HG03354 (cell line): ENCODE measurements at regions not wholly inside any gene's neighbourhood (a gene's known extent, or its start where the extent isn't known, plus 50 kb on each side); places are given as distances from the start of the nearest gene placed in this dataset.

ENCODE experiments used
- ATAC-seq: cut with Tn5 transposase; IDR thresholded peaks from one replicate; pipeline ENCODE4 v1.9.1; 2021; ENCODE audit warnings: mild to moderate bottlenecking; ENCODE audit not compliant: unreplicated experiment, poor library complexity, severe bottlenecking

DNA sequence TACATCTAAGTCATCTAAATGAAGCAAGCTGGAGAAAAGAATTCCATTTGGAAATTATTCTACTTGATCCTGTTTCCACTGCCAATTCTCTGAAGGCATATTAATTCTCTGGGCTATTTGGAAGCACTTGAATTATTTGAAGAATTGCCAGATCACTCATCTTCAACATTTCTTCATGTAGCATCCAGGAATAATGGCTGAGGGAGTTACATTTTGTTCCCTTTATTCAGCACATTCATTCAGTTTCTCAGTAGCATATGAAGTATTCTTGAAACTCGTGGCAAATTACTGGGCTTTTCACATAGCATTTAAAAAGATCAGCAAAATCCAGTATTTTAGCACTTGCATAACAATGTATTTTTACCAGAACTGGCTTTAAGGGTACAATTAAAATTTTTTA lies 127.1 kb upstream of the VIPR2 start:
- ATAC-seq, result no peak

DNA sequence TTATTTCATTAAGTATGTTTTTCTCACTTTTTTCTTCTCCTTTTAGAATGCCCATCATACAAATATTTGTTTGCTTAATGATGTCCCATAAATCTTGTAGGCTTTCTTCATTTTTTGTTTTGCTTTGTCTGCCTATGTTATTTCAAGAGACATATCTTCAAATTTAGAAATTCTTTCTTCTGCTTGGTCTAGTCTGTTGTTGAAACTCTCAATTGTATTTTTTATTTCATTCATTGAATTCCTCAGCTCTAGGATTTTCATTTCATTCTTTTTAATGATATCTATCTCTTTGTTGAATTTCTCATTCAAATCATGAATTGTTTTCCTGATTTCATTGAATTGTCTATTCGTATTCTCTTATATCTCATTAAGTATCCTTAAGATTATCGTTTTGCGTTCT lies 125.1 kb upstream of the VIPR2 start:
- ATAC-seq, result no peak

DNA sequence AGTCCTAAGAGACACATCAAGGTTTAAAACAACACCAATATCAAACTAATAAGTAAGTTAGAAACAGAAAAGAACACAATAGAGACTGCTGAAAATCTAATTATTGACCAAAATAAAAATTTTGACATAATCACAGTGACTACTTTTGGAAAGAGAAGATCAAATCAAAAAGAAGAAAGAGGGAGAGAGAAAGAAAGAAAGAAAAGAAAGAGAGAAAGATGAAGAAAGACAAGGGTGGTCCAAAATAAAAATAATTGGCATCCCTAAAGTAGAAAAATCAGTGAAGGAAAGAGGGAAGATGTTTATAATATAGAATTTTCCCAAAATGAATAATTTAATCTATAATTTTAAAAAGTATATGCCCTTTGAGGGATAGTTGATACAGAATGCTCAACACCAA lies 118.8 kb upstream of the VIPR2 start:
- ATAC-seq, result no peak

DNA sequence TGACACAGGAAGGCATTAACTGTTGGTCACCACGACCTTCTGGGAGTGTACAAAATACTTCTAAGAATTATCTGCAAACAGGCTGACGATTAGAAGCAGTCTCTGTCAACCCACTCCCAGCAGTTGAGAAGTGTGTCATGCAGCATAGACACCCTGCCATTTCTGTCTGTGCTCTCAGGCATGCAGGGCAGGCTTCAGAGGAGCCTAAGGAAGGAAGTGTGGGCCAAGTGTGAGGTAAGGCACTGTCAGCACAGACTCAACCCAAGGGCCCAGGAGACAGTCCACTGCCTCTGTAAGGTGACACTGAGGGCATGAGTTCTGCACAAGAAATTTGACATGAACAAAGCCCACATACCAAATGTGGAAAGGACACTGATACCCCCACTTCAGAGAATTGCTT lies 109.0 kb upstream of the VIPR2 start:
- no peak for ATAC-seq

DNA sequence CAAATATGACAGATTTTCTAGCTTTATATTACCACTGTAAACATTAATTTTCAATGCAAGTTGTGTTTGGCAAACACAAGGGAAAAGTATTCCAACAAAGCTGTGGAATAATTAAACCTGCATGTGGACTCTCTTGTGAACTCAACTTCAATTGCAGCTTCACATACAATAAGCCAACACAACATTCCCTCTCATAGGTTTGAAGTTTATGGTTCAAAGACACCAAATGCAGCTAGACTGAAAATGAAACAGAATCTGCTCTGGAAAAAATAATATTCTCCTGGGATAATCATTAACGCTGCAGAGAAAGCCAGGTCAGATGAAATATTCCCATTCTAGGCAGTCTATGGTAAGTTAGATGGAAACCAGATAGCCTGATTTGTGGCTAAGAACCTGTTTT lies 105.8 kb upstream of the VIPR2 start:
- no peak for ATAC-seq

DNA sequence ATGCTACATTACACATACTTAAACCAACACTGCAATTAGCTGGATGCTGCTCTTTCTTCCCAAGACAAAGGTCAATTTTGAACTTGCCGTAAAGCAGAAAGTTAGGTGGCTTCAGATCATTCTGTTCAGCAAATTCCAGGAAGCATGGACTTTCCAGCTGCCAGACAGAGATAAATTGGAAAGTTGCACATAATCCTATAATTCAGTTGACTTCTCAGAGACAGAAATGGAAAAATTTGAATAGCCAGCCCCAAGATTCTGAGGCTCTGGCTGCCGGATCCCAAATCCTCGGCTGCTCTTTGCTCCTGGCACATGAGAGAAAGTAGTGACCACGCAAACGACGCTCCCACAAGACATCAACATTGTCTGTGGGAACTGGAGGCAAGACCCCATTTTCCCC lies 105.0 kb upstream of the VIPR2 start:
- ATAC-seq, result no peak

DNA sequence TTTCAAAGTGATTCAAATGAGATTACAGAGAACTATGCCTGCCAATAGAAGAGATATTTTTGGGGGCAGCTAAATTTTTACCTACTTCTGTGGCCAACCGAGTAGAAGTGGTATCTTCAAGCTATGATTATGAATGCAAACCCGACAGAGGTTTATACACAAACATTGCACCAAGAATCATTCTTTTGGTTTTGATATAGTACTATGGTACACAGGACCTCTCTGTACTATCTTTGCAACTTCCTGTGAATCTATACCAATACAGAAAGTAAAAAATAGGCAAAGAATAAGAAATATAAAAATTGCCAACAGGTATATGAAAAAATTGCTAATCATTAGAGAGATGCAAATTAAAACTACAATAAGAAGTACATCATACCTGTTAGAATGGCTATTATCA lies 103.2 kb upstream of the VIPR2 start:
- no peak for ATAC-seq

DNA sequence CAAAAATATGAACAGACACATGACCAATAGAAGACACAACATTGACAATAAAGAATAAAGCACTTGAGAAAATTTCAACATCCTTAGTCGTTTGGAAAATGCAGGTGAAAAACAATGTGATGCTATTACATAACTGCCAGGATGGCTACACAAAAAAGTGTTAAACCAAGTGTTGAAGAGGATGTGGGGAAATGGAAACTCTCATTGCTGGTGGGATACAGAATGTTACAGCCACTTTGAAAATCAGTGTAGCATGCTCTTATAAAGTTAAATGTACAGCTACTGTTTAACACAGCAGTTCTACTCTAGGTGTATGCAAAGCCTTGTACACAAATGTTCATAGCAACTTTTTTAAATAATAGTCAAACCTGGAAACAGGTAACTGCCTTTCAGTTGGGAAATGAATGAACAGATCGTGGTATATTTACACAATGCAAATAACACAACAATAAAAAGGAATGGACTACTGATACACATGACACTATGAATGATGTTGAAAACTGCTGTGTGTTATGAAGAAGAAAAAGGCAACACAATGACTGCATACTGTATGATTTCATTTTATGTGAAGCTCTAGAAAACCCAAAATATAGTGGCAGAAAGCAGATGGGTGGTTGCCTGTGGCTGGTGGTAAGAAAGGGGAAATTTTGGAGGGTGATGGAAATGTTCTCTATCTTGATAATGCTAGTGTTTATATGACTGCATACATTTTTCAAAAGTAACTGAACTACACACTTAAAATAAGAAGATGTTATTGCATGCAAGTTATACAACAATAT lies 102.2 kb upstream of the VIPR2 start:
- ATAC-seq, result no peak

DNA sequence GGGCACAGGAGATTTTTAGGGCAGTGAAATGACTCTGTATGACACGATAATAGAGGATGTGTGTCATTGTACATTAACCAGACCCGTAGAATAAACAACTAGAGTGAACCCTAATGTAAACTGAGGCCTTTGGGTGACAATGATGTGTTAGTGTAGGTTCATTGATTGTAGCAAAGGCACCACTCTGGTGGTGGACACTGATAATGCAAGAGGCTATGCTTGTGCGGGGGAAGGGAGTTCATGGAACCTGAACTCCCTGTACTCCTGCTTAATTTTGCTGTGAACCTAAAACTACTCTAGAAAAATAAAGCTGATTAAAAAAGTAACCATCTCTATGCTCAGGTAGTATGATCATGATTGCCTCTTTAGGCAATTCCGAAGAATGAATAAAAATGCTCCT lies 96.3 kb upstream of the VIPR2 start:
- ATAC-seq, result no peak

DNA sequence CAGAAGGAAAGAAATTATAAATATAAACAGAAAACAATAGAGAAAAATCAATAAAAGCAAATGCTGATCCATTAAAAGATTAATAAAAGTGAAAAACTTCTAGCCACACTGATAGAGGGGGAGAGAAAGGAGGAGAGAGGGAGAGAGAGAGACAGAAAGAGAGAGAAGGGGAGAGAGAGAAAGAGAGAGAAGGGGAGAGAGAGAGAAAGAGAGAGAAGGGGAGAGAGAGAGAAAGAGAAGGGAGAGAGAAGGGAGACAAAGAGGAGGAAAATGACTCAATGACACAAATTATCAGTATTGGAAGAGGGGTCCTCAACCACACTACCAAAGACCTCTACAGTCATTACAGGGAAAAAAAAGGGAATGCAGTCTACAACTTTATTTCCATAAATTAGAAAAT lies 94.4 kb upstream of the VIPR2 start:
- ATAC-seq, result no peak

DNA sequence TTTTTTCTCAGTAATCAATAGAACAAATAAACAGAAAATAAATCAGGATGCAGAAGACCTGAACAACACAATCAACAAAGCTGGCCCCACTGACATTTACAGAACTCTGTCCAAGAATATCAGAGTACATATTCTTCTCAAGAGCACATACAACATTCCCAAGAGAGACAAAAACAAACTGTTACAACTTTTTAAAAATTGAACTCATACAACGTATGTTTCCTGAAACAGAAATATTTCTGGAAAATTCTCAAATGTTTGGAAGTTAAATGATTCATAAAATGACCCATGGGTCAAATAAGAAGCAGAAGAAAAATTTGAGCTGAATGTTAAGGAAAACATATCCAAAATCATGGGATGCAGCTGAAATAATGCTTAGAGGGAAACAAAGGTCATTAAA lies 93.9 kb upstream of the VIPR2 start:
- no peak for ATAC-seq

DNA sequence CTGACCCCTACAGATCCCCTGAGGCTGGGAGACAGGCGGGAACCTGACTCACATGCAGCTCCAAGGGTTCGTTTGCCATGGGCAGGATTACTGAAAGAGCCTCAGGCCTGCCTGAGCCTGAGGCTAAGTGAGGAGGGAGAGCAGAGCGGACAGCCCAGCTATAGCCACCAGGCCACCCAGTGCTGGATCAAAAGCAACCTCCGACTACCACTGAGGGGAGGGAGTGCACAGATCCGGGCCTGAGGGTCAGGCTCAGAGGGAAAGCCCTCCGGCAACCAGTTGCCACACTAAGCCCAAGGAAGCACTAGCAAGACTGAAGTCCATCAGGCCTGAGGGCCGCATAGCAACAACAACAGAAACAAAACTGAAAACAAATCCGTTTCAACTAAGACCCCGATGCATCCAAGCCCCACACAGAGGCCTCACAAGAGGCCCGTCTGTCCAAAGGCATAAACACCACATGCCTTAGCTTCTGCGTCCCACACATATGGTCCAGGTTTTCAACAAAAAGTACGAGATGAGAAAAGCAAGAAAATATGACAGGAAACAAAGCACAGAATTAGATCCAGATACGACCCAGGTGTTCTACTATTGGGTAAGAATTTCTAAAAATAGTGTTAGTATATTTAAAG lies 92.5 kb upstream of the VIPR2 start:
- ATAC-seq, result no peak

DNA sequence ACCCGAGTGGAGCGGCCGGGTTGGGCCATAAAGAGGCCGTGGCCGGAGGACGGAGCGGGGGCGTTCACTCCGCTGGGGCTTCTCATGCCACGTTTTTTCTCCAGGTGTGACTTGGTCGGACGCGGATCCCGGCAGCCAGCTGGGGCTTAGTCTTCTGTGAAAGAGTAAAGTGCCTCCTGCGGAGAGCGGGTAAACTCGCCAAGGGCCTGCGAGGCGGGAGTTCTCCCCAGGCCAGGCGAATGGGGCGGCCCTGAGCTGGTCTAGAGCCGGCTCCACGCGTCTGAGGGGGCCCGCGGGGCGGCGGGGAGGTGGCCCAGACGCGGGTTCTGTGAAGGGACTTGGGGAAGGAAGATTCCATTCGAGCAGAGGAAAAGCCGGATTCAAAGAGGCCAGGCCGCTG lies 86.3 kb upstream of the VIPR2 start:
- ATAC-seq, result no peak

DNA sequence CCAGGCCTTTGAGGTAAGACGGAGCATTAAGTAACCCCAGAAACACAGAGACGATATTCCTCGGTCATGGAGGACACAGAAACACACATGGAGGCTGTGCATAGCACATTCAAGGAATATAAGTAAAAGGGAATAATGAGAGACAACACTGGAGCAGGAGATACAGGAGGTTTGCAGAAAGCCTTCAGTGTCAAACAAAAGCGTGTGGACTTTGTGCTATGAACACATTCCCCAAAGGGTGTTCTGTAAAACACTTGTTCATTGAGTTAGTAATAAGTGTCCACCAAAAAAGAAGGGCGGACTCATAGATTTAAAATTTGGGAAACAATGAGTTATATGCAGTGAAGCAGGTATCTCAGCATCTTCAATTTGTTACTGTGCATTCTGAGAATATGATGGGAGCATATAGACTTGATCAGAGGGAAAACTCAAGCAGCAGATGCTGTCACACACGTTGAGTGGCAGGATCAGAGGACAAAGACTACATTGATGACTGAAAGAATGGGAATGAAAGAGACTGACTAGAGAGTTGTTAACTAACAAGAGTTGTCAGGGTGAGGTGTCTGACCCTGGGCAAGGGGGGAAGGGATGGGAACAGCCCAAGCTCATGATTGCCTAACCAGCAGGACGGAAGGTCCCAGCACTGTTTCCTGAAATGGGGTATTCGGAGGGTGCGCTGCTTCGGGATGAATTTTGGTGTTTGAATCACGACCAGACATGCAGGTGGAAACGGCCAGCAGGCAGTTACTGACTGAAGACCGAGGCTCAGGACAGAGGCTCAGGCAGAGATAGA lies 85.2 kb upstream of the VIPR2 start:
- ATAC-seq, result no peak

DNA sequence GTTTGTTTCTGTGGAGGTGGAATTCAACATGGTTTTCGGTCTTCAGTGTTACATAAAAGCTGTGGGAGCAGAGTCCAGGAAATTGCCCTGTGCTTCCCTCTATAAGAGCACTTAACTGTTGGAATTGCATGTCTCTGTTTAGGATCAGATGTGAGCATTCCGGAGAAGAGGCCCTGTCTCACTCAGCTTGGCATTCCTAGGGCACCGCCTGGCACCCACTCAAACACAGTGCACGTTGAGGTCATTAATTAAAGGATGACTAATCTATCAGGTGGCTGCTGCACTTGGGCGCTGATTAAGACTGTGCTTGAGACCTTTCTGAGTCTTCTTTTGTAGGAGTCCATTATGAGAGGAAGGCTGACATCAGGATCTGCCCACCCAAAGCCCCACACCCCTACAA lies 82.8 kb upstream of the VIPR2 start:
- ATAC-seq, result no peak

DNA sequence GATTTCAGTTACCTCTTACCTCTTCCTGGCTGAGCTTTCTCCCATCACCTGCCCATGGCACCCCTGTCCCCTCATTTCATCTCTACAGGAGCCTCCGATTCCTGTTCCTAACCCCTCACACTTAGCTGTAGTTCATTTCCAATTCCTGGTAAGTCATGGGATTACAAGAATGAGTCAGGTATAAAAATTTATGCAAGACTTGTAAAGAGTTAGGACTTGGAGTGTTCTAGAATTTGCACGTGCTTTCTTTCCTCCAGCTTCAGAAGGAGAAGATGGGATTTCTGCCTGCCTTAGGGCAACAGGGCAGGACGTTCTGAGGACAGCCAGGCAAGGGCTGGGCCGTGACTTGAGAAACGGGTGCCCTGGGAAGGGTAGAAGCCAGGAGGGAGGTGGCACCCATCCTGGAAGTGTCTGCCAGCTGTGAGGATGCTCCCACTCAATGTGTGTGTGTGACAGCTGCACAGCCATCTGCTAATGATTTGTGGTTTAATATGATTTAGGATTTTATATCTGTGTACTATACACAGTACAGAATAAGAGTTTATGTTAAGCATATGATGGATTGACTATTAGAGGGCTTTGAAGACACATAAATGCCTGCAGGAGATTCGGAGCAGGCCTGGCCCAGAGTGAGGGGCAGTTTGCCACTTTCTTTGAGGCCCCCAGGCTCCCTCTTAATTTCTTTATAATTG lies 81.5 kb upstream of the VIPR2 start:
- no peak for ATAC-seq

DNA sequence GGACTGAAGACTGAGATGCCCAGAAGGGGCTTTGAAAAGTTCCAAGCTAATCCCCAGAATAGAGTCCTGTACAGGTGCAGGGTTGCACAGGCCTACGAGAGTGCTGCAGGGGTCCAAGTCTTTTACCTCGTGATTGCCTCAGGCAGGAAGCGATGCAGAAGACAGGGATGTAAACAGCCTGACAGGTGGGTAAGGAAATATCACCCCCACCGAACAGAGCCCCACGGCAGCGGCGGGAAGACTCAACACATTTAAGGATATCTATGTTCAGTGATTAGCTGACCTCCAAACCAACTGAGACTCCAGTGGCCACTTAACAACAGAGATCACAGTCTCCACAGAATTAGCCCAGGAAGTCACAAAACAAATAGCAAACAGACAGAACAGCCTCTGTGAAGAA lies 73.9 kb upstream of the VIPR2 start:
- ATAC-seq, result no peak

DNA sequence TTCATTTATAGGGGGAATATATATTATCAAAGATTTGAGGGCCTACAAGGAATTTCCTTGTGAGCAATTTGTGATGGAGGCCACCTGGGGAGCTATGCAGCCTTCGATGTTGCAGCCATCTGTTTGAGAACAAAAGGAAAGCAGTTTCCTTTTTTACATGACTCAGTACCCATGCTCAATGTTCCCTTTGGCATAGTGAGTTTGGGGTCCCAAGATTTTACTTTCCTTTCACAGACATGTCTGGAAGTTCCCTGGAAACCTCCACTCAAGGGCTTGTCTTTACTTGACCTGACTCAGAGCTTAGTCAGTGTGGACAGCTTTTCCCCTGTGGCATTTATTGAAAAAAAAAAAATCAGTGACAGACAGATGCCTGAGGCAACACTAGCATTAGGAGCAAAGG lies 73.5 kb upstream of the VIPR2 start:
- ATAC-seq, result no peak

DNA sequence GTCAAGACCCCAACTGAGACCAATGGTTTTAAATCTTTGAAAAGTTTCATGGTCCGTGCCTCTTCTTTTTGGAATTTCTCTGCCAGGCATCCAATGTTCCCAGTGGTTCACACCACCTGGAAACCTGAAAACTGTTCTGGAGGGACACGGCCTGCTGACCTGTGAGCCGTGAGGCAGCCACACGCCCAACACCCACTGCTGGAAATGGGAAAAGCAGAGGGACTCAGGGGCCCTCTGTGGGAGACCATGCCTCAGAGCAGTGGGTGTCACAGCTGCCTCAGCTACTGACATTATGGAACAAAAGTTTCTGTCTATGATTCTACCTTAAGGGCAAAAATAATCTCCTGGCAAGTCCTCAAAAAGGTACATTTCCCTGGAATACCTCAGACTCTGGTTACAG lies 70.4 kb upstream of the VIPR2 start:
- no peak for ATAC-seq

DNA sequence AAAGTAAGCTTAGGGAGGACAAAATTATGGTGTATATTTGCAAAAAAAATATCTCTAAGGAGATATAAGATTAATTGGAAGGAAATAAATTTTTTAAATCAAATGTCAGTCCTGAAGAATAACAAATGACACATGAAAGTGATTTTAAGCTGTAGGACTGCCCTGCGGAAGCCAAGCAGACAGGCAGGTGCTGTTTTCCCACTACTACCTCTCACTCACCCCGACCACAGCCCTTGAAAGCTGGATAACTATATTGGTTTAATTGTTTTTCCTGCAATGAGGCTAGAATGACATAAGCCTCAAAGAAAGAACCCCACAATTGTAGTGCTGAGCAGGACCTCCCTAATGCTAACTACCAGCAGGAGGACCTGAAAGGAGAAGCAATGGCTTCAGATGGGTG lies 68.6 kb upstream of the VIPR2 start:
- ATAC-seq, result no peak
